DMS153 (cell line): ENCODE measurements at regions not wholly inside any gene's neighbourhood (a gene's known extent, or its start where the extent isn't known, plus 50 kb on each side); places are given as distances from the start of the nearest gene placed in this dataset.
"Not testable (repeated sequence)": the region's sequence is repeated elsewhere in the genome, so short reads cannot be mapped to it uniquely, and the experiment has no call there.

Source experiments
- DNase-seq: peaks from one replicate; lab custom pipeline; 2025; lab: John Stamatoyannopoulos, UW

DNA sequence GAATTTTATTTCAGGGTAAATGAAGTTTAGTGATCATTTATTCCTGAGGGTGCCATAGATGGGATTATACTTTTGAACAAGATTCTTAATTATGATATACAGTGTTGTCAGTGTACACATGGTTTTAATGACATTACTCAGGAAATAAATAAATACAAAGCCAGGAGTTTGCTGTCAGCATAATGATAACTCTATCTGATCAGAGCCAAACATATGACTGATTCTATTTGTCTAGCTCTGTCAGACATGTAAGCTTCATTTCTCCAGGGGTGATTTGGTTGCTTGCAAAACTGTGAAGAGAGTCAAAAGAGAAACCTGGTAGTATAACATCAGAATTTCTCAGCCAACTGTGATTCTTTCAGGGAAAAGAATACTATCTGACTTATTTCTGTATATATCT, 1425.8 kb upstream of the C9orf72 start:
- DNase-seq, result no peak

DNA sequence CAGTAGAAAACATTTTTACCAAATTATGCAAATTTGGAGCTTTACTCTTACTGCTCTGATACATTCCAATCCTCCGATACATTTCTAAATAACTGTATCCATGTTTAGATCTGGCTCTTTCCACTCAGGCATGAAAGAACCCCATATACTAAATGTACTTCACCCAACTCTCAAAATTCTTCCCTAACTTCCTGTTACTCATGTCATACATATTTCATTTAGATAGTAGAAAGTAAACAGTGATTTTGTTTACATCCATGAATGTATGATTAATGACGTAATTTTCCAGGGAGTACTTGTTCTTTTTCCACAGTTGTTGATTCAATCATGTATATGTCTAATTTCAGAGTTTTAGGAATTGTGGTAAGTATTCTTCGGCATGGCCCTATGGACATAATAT, 1426.5 kb upstream of the C9orf72 start:
- DNase-seq, result no peak

DNA sequence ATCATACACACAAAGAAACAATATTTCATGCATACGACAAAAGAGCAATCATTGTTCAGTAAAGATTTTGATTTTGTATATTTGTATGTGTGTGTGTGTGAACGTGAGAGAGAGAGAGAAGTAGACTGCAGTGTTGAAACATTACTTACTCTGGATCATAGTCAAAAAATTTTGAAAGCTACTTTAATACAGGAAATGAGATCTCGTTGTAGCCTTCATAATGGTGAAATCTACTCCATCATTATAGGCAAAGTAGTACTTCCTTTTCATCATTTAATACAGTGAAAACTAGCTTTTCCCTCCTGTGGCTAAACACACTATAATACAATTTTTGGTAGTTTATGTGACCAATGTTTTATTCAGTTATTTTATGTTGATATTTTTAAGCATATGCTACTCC, 1427.7 kb upstream of the C9orf72 start:
- no peak for DNase-seq

DNA sequence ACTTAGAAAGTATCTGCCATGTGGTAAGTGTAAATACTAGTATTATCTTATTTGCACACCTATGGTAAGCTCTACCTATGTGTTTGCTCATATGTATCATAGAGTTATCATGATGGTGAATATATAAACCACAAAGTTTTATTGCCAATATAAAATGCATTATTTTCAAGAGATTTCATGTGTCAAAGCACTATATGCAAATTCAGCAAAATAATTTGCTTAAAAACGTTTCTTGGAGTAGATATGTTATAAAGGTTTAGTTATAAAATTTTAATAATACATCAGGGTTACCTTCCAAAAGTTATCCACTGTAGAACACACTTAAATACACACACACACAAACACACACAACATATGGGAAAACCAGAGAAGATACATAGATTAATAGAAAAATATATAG, 1431.7 kb upstream of the C9orf72 start:
- DNase-seq, result no peak

DNA sequence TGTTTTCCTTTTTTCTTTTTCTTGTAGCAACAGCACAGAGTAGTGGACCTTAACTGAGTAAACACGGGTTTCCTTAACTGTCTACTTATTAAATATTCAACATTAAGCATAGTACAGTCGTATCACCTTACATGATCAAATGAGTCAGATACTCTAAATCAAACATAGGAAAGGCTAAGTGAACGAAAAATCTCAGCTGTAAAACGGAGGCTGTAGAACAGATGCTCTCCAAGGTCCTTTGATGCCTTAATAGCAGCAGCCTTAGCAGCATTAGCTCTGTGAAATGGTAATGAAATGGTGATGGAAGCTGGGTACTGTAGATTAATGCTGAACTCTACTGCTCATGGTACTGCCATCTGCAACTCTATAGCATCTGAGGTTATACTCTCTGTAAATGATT, 1433.3 kb upstream of the C9orf72 start:
- peak; percentile 27 for DNase-seq

DNA sequence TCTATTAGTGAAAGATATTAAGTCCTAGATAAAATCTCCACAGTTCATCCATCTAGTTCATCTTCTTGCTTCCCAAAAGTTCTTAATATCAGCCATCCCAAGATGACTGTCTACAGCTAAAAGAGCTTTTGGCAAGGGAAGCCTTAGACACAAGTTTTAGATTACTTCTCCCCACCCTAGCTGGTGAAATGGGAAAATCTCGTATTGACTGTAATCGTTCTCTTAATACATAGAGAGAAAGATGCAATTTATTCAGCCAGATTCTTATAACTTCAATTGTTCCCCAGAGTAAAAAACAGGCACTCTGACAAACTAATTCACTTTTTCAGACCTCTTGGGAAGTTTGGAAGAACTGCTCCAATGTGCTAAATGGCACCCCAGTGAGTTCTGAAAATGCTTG, 1439.6 kb upstream of the C9orf72 start:
- no peak for DNase-seq

DNA sequence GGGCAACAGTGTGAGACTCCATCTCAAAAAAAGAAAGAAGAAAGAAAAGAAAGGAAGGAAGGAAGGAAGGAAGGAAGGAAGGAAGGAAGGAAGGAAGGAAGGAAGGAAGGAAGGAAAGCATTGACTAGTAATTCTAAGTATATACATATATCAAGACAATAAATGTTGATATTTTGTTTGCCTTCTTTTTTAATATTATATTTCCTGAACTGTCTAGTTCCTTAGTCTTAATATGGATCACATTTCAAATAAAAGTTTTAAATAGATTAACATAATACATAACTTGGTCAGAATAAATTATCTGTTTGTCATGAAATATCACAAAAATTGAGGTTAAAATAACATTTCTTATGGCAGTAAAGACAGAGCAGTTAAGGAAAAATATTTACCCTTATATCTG, 1448.4 kb upstream of the C9orf72 start:
- DNase-seq, result no peak

DNA sequence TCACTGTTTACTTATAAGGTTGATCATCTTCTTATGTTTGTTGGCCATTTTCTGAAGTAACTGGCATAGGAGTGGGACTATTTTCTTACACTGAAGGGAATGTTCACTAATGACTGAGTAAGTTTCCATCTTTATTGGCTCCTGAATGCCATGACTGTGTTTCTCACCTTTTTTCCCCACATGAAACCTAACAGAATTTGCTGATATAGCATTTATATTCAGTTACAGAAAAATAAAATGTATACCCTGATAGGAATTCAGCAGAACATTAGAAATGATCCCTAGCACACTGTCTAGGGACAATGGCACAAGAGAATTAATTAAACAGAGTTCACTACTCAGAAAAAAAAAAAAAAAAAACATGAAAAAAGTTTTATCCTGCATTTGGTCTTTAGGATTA, 1465.1 kb upstream of the C9orf72 start:
- DNase-seq, result no peak

DNA sequence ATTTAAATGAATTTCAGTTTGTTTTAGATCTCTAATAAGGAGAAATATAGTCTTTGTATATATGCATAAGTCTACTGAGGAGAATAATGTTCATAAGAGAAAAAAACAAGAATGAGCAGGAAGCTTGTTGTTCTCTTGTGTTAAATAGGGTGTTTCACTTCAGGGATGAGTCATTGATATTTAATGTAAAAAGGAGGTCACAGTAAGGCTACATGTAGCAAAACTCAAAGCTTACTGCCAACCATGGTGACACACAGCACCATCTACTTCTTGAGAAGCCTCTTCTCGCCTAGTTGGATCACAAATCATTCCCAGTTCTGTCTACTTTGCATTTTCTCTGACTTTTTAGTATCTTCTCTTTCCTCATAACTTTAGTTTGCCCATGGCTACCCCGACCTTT, 1466.0 kb upstream of the C9orf72 start:
- DNase-seq, result no peak

DNA sequence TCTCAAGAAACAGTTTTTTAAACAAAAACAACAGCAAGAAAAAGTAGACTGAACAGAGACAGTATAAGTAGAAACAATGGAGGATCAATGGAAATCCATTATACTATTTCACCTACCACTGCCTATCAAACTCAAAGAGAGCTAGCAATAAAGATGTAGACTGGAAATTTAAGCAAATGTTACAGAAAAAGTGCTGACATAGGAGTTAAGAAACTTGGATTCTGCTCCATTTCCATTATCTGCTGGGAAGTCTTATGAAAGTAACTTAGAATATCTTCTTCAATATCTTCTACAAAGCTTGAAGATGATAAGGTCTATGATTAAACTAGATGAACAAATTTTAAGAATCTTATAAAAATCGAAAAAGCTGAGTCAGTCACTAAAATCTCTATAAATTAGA, 1469.8 kb upstream of the C9orf72 start:
- DNase-seq, result no peak

DNA sequence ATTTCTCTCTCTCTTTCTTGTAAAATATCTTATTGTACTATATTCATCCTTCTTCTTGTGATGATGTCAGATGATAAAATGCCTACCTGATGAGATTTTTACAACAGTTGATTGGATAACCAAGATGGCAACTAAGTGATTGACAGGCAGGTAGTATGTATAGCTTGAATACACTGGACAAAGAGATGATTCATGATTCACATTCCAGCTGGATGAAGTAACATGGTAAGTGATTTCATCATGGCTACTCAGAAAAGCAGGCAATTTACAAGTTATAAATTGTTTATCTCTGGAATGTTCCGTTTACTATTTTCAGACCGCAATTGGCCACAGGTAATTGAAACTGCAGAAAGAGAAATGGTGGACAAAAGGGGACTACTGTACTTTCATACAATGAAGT, 1471.7 kb upstream of the C9orf72 start:
- DNase-seq, result no peak

DNA sequence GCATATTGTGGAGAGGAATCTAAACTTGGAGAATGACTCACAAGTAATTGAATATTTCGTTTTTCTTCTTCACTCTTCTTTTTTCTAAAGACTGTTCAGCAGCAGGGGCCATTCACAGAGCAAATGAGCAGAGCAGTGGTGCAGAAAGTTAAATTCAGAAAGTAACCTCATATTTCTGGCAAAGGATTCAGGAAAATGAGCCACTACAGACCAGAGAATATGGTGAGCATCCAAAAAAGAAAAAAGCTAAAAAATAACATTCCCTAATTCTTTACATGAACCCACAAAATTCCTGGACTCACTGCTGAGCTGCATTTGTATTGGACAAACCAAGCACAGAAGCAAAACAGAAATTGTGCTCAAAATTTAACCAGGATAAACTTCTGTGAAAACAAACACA, 1486.8 kb upstream of the C9orf72 start:
- DNase-seq, result no peak

DNA sequence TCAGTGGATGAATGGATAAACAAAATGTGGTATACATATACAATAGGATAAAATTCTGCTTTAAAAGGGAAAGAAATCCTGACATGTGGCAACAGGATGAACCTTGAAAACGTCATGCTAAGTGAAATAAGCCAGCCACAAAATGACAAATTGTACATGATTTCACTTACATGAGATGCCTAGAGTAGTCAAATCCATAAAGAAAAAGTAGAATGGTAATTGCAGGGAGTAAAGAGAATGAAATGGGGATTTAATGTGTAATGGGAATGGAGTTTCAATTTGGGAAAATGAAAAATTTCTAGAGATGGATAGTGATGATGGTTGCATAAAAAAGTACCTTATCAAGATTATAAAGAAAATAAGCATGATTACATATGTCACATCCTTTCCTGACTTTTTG, 1489.2 kb upstream of the C9orf72 start:
- DNase-seq, result no peak

DNA sequence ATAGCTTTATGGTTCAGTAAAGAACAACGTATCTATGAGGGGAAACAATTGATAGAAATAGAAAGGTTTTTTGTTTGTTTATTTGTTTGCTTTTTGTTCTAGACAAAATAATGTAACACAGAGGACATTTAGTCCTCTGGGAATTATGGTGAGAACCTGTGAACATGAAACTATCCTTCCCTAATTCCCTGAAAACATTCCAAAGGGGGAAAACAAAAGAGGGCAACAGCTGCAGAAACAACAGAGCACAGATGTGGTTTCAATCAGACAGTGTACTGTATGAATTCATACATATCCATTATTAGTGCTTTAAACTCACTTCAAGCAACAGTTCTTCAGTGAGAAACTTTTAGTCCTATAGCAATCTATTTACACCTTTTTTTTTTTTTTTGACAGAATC, 1489.8 kb upstream of the C9orf72 start:
- no peak for DNase-seq

DNA sequence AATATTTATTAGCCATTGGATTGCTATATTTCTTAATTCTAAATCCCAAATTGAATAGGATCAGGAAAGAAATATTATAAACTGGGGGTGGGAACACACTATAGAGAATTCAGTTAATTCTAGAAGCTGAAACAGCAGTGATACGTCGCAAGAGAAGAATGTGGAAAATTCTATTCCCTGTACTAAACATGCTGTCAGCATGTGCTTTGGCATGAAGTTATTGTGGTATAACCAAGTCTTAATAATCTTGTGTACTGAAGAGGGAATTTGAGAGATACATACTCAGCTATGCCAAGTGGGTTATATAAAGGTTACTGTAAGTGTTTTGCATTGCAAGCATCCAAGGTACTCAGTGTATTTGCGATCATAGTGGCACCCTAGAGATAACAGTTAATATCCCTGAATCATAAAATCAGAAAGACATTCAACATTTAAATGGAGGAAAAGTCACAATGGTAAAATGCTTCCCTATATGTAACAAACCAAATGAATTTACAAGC, 1492.9 kb upstream of the C9orf72 start:
- no peak for DNase-seq

DNA sequence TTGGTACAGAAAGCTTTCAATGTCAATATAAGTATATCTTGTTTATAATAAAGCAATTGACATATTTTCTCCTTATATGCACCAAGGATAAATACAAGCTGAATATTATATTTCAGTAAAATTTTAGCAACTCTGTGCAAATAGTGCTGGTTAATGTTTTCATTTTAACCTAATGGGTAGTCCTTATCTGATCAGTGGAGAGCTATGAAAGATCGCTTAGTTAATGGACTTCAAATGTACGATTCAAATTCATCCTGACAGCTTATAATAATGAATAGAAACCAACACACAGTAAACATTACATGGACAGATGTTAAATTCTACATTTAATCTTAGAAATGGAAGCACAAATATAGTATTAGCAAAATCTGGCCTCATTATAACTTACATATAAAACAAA, 1495.2 kb upstream of the C9orf72 start:
- DNase-seq, result no peak

DNA sequence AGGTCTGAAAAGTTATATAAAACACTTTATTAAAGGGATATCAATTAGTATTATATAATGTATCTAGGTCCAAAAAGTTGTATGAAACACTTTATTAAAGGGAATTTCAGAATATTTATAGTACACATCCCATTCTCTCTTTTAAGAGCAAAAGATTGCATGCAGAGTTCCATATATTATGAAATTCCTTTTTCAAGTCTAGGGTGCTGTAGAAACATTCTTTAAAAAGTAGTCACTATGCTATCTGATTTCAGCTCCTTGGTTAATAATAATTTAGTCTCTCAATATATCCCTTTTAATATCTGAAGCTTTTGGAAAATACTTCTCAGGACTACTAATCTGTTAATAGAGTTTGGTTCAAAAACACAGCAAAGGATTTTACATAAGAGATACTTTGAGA, 1496.1 kb upstream of the C9orf72 start:
- DNase-seq, result no peak

DNA sequence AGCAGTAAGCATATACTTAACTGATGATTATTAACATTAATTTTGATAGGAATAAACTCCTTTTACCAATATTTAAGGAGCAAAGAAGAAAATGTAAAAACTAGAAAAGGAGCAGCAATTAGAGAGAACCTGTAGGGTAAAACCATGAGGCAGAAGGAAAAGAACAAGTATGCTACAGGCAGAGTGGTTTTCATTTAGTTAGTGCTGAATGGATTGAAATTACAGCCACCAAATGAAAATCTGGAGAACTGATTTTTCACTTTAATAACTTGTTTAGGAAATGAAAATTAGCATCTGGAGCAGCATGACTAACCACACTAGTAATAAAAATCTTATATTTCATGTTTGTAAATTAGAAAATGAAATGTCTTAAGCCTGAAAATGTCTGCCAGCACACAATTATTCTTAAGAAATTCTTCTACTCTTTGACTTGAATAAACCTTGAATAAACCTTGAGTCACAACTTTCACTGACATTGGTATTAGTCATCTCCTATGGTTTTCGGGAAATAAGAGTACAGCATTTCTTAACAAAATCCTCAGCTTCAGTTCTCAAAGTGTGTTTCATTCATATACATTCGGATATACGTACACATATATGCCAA, 1504.9 kb upstream of the C9orf72 start:
- DNase-seq, result no peak

DNA sequence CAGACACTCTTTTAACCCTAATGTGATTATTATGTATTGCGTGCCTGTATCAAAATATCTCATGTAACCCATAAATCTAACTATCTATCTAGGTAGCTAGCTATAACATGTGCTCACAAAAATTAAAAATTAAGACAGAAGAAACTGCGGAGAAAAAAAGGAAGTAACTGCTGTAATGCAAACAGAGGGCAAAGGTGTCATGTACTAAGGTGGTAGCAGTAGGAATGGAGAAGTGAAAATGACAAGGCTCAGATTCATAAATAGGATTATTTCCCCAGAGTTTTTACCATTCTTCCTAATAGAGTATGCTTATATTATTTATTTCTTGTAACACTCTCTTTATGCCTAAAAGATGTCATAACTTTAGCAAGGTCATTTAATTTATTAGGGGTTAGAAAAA, 1527.5 kb upstream of the C9orf72 start:
- no peak for DNase-seq

DNA sequence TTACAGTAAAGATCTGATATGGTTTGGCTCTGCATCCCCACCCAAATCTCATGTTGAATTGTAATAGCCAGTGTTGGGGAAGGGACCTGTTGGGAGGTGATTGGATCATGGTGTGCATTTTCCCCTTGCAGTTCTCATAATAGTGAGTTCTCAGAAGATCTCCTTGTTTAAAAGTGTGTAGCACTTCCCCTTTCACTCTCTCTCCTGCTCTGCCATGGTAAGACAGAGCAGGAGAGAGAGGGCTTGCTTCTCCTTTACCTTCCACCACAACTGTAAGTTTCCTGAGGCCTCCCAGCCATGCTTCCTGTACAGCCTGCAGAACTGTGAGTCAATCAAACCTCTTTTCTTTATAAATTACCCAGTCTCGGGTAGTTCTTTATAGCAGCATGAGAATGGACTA, 1530.9 kb upstream of the C9orf72 start:
- not testable (repeated sequence) for DNase-seq

DNA sequence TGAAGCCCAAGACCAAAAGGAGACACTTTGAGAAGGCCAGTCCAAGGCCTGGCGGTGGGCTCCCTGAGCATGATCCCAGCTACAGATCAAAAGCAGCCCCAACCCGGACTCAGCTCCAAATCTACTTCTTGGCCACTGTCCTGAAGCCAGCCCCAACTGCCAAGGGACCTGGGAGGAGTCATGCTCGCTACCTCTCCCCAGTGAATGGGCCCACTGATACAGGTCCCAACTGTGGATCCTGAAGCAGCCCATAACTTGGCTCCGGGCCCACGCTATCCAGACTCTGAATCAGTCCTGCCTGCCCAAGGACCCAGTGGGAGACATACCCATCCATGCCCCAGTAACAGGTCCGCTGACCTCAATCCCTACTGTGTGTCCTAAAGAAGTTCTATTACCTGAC, 1545.3 kb upstream of the C9orf72 start:
- no peak for DNase-seq

DNA sequence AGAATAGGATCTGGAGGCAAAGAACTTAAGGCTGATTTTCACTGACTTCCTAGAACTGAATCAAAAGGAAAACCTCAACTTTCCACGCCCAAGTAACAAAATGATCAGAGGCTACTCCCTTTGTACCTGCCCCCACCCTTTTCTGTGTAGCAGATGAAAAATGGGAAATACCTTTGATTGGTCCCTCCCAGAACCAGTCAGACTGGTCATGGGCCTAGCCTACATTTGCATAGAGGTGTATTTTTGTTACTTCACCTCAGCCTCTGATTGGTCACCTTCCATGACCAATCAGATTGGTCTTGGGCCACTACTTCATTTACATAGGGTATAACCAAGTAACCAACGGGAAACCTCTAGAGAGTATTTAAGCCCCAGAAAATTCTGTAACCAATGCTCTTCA, 1553.5 kb upstream of the C9orf72 start:
- DNase-seq, result no peak

DNA sequence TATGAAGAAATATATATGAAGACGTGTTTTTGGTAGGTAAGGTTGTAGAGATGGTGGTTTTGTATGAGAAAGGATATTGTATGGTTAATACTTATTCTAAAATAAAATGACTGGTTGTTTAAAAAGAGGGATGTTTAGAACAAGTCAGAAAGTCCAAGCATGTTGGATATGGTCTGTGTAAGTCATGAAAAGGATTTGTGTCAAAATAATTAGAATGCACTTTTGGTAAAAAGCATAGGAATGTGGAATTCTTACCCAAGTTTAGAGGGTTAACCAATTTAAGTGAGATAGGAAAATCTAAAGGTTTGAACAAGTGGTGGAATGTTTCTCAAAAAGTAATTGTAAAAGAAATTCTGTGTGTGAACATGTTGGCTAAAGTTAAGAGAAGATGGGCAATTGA, 1556.5 kb upstream of the C9orf72 start:
- no peak for DNase-seq

DNA sequence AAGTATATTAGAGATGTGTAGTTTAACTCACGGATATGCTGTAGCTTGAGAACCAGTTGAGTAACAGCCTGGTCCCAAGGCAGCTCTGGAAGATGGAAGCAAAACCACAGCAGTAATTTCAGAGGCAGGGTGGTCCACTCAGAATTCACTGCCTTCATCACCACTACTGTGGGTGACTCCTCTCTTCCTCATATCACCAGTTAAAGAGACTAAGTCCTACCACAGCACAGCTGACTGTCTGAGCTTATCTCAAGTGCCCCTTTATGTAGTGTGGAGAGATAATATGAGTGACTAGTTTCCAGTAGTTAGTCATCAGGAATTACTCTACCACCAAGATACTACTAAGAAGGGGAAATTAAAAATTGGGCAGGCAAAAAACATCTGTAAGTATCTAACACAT, 1571.2 kb upstream of the C9orf72 start:
- no peak for DNase-seq

DNA sequence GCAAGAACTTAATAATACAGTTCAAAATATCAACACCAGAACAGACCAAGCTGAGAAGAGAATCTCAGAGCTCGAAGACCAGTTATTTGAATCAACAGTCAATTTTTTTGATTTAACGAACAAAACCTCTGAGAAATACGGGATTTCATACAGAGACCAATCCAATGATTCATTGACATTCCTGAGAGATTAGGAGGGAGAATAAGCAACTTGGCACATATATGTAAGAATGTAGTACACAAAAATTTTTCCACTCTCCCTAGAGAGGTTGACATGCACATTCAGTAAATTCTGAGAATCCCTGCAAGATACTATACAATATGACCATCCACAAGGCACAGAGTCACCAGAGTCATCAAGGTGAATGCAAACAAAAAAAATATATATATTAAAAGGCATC, 1577.3 kb upstream of the C9orf72 start:
- no peak for DNase-seq
